Prostate gland (tissue), 2 donors: ENCODE measurements at regions not wholly inside any gene's neighbourhood (a gene's known extent, or its start where the extent isn't known, plus 50 kb on each side); places are given as distances from the start of the nearest gene placed in this dataset.
"Not testable (repeated sequence)": the region's sequence is repeated elsewhere in the genome, so short reads cannot be mapped to it uniquely, and the experiment has no call there.

Experiments
- CTCF ChIP-seq, 4 experiments: fragments of 200-600 bp in 2 of 4; fragments of 450-650 bp in 2 of 4; sonication (generic) in 2 of 4; IDR thresholded peaks; 1 replicate in 3 of 4; 2 replicates in 1 of 4; pipeline ENCODE4 v1.5.1; 2016 to 2019; ENCODE audit warnings: antibody characterized with exemption in 4 of 4, mild to moderate bottlenecking in 2 of 4, moderate library complexity in 2 of 4
- POLR2A ChIP-seq: fragments of 450-650 bp; IDR thresholded peaks from one replicate; pipeline ENCODE4 v1.6.1; 2016; ENCODE audit warnings: antibody characterized with exemption, mild to moderate bottlenecking

GRCh38 chr2:198855746-198856145 lies 602.0 kb downstream of the SATB2 start:
- not testable (repeated sequence) for TF ChIP-seq CTCF (IDR thresholded peaks at IDR 0.05); POLR2A
